Stomach (tissue), 8 donors: ENCODE measurements at regions not wholly inside any gene's neighbourhood (a gene's known extent, or its start where the extent isn't known, plus 50 kb on each side); places are given as distances from the start of the nearest gene placed in this dataset.
"Not testable (repeated sequence)": the region's sequence is repeated elsewhere in the genome, so short reads cannot be mapped to it uniquely, and the experiment has no call there.

ENCODE experiments used
- DNase-seq, 2 donors: peaks; one replicate each; pipeline versions ENCODE4 v3.0.0 to v3.0.0-alpha.2; 2013 to 2019
- H3K27ac ChIP-seq, 5 donors: fragments of 200-600 bp in 4 of 5; sonication (generic) in 4 of 5; one replicate each; pipeline ENCODE4 v1.5.1; 2013 to 2019; ENCODE audit warnings: mild to moderate bottlenecking in 1 of 5, moderate library complexity in 1 of 5
- H3K27me3 ChIP-seq, 3 donors: fragments of 200-600 bp; sonication (generic); one replicate each; pipeline ENCODE4 v1.5.1; 2017 to 2019; ENCODE audit warnings: mixed run types in 1 of 3
- H3K36me3 ChIP-seq, 4 donors: fragments of 200-600 bp; sonication (generic); 1 replicate in 3 of 4; 2 replicates in 1 of 4; pipeline ENCODE4 v1.5.1; 2016 to 2019
- H3K4me1 ChIP-seq, 4 donors: fragments of 200-600 bp; sonication (generic); one replicate each; pipeline ENCODE4 v1.5.1; 2016 to 2019
- H3K4me3 ChIP-seq, 4 donors: fragments of 200-600 bp; sonication (generic) in 3 of 4; one replicate each; pipeline ENCODE4 v1.5.1; 2016 to 2019; ENCODE audit warnings: mild to moderate bottlenecking in 1 of 4
- H3K9me3 ChIP-seq, 4 donors: fragments of 200-600 bp; sonication (generic); one replicate each; pipeline ENCODE4 v1.5.1; 2016 to 2019
- WGBS, 5 donors: extraction: QIAGEN DNeasy Blood & Tissue Kit in 3 of 5; methylation state at CpG; one replicate each; pipeline versions ENCODE4 v1.1.5 to v1.1.7; 2013 to 2018; 5-methylcytosine and 5-hydroxymethylcytosine counted together
- intact Hi-C: fragments of 100-400 bp; cut with DNase I; formaldehyde crosslinking; loops from one replicate; pipeline ENCODE4 v1.15.1; 2023; ENCODE audit warnings: low total_unique reads
- donor health status: healthy with polysubstance abuse.
- donor health status: Bipolar disorder and iron deficiency.
- donor health status: healthy.

DNA sequence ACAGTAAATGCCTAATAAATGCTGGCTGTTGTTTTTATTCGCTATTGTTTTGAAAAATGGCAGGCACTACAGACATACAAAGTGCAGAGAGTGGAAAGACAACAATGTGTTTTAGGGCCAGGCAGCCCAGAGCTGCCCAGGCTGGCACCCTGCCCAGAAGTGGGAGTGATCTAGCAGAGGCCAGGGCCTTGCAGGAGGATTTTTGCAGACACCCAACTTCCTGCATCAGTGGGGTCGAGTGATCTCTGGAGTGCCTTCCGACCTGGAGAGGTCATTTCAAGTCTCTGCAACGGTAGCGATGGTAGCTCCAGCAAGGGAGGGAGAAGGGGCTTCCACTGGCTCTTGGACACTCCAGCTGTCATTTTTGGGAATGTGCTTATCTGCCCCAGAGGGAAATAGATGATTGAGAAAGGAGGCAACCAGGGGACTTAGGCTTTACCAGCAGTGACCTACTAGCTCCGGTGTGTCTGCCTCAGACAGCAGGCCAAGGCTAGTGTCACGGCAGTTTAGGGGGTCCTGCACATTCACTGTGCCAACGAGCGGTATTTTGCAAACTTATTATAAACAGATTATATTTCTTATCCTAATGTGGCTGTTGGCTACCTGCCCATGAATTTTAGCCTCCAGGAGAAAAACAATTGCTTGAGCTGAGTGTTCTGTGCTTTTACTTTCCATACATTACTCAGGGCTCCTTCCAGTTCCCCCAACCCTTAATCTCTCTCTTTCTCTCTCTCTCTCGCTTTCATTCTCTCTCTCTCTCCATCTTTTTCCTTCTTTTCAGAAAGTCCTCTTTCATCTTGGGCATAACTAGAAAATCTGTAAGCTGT, 153.9 kb upstream of the PLGLB2 start:
- H3K4me1 ChIP-seq, H3K36me3 ChIP-seq, H3K4me3 ChIP-seq, intact Hi-C loops, H3K9me3 ChIP-seq, H3K27me3 ChIP-seq: not testable (repeated sequence)
- DNase-seq: peak; percentile 69 to 82
- 0 to 27% (median 15%) methylated on average over 2 to 8 of the region's 10 CpGs; no CpG with 5 or more reads in 1 of the 5 donors for WGBS, 5 donors
- H3K27ac ChIP-seq: peak overlapping the region in 1 of 5 donors; percentile 38

DNA sequence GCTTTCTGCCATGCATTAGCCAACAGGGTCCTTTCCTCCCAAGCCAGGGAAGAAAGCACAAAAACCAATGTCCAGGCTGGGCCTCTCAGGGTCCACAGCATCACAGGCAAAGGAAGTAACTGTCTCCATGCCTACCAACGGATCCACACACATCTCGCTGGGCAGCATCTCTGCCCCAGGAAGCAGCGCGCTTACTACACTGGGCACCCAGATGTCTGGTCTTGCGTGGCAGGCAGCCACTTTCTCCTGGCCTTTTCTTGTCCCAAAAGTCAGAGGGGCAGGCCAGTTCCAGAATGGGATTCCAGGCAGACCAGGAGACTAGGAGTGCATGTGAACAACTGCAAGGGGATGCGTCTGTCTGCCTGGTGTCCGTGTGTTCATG, 153.3 kb upstream of the PLGLB2 start:
- intact Hi-C loops, H3K9me3 ChIP-seq, H3K36me3 ChIP-seq, H3K4me1 ChIP-seq, H3K27me3 ChIP-seq, H3K4me3 ChIP-seq: not testable (repeated sequence)
- peak in 1 of 2 donors; percentile 7 for DNase-seq
- 64 to 82% (median 78%) methylated on average over 3 to 7 of the region's 7 CpGs for WGBS, 5 donors
- H3K27ac ChIP-seq: peak overlapping the region in 2 of 5 donors; percentile 8 to 38

DNA sequence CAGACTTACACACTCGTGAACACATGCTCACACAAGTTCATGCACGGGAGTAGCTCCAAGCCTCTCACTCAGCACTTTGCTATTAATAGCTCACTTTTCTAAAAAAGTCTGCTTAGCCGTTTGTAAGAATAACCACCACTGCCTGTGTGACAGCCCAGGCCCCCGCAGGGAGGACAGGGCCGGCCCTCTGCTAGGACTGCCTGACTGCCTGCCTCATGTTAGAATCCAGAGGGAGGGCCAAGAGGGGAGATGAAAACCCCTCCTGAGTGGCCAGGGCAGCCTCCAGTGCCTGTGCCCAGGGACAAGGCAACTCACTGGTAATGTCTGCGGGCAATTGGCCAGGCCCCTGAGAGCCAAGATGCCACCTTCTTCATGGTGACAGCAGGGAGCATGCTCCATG, 152.9 kb upstream of the PLGLB2 start:
- H3K27ac ChIP-seq, H3K36me3 ChIP-seq, H3K9me3 ChIP-seq, H3K4me3 ChIP-seq, H3K27me3 ChIP-seq, intact Hi-C loops, H3K4me1 ChIP-seq: not testable (repeated sequence)
- DNase-seq: peak in 1 of 2 donors; percentile 44
- 43 to 84% (median 68%) methylated on average over 2 to 6 of the region's 6 CpGs for WGBS, 5 donors

DNA sequence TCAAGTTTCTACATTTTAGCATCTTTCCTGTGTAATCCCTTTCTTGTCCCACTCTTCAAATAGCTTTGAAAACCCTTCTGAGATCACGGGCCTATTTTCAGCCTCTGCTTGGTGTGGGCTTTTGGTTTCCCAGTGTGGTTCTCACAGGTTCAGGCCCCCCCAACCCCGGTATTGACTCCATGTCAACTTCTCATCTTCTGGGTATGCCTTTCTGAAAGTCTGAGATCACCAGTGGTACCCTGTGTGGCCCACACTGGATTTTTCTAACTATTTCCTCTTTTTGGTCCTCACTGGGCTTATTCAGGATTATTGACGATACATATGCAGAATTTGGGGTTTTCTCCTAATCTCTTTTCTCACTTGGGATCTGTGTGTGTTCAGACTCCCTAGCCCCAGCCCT, 146.9 kb upstream of the PLGLB2 start:
- H3K27ac ChIP-seq, intact Hi-C loops, H3K4me3 ChIP-seq, H3K27me3 ChIP-seq, DNase-seq, H3K9me3 ChIP-seq, H3K4me1 ChIP-seq, H3K36me3 ChIP-seq: not testable (repeated sequence)
- WGBS, 5 donors: 67 to 94% (median 88%) methylated on average over 1 to 2 of the region's 3 CpGs

DNA sequence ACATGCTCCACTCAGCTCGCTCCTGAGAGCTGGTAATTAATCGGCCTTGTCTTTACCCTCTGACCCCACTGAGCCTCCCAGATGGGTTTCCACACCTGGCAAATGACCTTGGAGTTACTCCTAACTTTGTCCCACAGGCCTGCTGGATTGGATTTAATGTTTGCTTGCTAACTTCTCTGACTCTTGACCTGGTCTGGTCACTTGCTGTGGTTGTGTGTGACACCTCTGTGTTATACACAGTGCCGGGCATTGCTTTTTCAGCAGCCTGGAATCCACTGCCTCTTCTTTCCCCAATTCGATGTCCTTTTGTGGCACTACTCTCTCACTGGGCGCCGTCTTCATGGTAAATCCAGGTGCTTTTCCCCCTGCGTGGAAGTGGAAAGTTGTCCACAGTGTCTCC, 145.8 kb upstream of the PLGLB2 start:
- intact Hi-C loops, H3K4me1 ChIP-seq, H3K27ac ChIP-seq, H3K4me3 ChIP-seq, DNase-seq, H3K27me3 ChIP-seq, H3K9me3 ChIP-seq, H3K36me3 ChIP-seq: not testable (repeated sequence)
- WGBS, 5 donors: no CpG with 5 or more reads among the region's 7 CpGs

DNA sequence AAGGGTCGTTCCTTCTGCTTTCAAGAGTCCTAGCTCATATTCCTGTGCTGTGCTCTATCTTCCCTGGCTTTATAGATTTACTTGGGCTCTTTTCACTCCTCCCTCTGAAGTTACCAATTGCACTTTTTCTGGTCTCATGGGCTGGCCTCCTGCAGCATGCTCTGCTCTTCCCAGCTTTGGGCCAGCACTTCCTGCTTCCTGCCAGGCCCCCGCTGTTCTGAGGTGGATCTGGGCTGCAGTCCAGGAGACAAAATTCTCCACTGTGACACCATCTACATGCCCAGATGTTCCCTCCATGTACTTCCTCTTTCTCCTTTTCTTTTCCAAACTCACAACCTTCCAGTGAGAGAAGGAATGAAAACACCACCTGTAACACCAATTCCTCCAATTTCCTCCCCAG, 145.2 kb upstream of the PLGLB2 start:
- H3K27ac ChIP-seq, H3K27me3 ChIP-seq, H3K9me3 ChIP-seq, intact Hi-C loops, H3K4me3 ChIP-seq, H3K4me1 ChIP-seq, H3K36me3 ChIP-seq, DNase-seq: not testable (repeated sequence)
- WGBS, 5 donors: no CpG with 5 or more reads among the region's 2 CpGs

DNA sequence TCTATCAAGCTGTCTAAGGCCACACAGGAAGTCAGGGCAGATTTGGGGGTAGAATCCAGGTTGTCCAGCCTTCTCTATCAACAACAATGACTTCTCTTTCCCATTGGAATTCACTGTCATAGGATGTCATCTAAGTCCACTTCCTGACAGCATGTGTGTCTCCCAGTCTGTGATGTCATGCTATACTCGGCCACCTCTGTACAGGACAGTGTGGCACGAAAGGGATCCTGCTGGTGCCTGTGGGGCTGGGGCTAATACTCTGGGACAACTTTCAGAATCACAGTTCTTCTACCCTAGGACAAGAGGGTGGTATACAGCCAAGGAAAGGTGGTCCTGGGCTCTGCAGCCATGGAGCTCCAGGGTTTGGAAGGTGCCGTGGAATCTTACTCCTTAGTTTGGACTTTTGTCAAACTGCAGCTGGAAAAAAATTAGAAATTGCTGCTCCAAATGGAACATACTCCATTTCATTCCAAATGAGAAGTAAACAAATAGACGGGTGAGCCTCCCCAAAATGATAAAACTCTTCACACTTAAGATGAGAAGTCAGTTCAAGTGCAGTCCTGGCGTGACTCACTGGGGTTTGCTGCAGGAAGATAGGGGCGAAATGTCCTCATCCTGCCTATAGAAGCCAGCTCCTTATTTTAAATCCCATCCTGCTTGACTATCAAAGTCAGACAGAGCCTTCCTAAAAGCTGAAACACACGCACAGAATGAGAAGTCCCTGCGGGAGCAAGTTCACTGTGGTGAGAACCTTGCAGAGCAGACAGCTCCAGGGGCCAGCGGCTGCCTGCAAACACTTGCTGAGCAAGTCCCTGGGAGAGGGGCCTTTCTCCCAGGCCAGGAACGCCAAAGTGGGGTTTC, 144.2 kb upstream of the PLGLB2 start:
- WGBS, 5 donors: 13 to 38% (median 26%) methylated on average over 3 to 5 of the region's 10 CpGs; no CpG with 5 or more reads in 1 of the 5 donors
- peak overlapping the region in 2 of 5 donors; percentile 26 to 51 for H3K27ac ChIP-seq
- intact Hi-C loops, H3K36me3 ChIP-seq, H3K4me1 ChIP-seq, H3K9me3 ChIP-seq, H3K27me3 ChIP-seq, H3K4me3 ChIP-seq: not testable (repeated sequence)
- peak in 1 of 2 donors; percentile 10 for DNase-seq

DNA sequence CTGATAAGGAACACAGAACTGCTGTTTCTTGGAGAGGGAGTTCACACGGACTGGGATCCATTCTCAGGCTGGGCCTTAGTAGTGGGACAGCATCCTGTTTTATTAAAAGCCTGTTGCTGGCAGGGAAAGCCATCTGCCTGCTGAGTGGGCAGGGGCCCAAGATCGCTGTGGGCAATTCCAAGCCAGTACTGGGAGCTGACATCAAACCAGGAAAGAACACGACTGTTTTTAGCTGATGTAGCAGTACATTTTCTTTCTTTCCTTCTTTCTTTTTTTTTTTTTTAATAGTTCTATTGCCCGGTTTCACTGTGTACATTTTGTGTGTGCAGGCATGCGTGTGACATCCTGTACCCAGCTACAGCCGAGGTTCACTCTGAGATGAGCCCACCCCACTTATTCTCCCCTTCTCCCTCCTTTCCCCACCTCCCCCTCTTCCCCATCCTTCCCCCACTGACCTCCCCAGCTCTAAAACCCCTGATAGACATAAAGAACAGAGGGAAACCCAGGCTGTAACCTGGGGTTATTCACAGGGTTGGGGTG, 143.5 kb upstream of the PLGLB2 start:
- H3K27me3 ChIP-seq, intact Hi-C loops, H3K4me1 ChIP-seq, H3K9me3 ChIP-seq, H3K4me3 ChIP-seq, H3K36me3 ChIP-seq: not testable (repeated sequence)
- peak; percentile 5 to 44 for DNase-seq
- peak overlapping the region in 2 of 5 donors; percentile 26 to 51 for H3K27ac ChIP-seq
- WGBS, 5 donors: 0 to 11% (median 2%) methylated on average over 1 to 3 of the region's 6 CpGs; no CpG with 5 or more reads in 2 of the 5 donors

DNA sequence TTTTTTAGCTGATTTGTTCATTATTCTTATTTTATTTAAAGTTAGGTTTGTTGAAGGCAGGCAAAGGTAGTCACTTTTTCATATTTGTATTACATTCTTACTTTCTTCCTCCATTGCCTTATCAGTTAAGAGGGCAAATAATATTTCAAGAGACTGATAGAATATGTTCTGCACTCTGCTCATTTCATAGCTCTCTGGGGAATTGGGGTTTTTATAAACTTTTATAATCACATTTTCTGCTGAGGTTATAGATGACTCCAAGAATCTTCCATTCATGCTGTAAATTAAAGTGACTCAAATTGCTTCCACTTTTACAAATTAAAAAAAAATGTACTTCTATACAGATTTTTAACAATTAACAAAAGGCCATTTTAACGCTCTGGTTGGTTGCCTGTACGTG, 142.9 kb upstream of the PLGLB2 start:
- H3K36me3 ChIP-seq, H3K27ac ChIP-seq, H3K9me3 ChIP-seq, H3K4me3 ChIP-seq, H3K4me1 ChIP-seq, intact Hi-C loops, H3K27me3 ChIP-seq, DNase-seq: not testable (repeated sequence)
- WGBS, 5 donors: no CpG with 5 or more reads among the region's 2 CpGs

DNA sequence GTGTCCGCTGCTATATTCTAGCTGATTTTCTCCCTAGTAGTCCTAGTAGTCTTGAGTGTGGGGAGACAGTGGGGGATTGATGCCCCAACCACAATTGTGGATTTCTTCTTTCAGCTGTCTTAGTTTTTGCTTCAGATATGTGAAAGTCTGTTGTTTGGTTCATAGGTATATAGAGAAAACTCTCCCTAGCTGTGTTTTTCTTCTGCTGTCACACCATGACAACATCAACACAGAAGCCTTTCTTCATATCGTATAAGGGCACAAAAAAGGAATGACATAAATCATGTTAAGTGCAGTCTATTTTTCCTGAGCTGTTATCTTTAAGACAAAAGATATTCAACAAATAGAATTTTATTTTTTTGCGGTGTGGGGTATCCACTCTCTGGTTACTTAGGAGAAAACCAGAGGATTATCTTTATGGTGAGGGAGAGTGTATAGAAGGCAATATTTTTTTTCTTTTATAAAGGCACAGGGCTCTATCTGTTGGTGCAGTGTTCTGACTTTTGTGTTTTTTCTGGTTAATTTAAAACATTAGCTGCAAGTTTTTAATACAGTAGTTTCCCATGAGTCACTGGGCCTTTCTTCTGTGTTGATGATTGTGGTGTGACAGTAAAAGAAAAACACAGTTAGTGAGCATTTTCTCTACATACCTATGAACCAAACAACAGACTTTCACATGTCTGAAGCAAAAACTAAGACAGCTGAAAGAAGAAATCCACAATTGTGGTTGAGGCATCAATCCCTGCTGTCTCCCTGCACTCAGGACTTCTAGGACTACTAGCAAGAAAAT, 139.3 kb upstream of the PLGLB2 start:
- H3K9me3 ChIP-seq, intact Hi-C loops, DNase-seq, H3K4me1 ChIP-seq, H3K27ac ChIP-seq, H3K4me3 ChIP-seq, H3K36me3 ChIP-seq, H3K27me3 ChIP-seq: not testable (repeated sequence)
- 0 to 67% (median 33%) methylated on average over 1 of the region's 3 CpGs for WGBS, 5 donors

DNA sequence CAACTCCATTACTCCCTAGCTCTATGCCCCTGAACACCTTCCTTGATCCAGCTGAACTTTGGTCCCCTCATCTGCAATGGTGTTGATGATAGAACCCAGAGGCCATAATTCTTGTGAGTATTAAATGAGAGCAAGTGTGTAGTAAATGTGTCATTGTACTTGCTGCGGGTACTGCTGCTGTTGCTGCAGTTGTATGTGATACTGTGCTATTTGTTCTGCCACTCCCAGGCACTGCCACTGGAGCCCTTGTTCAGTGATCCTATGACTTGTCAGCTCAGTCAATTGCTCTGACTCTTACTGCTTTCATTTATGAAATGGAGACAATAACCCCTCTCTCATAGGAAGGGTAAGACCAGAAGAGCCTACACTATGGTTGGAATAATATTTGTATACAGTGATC, 136.9 kb upstream of the PLGLB2 start:
- H3K27ac ChIP-seq, H3K4me1 ChIP-seq, H3K27me3 ChIP-seq, intact Hi-C loops, H3K9me3 ChIP-seq, H3K4me3 ChIP-seq, H3K36me3 ChIP-seq, DNase-seq: not testable (repeated sequence)
- WGBS, 5 donors: 80% methylated on average over 1 of the region's 1 CpG; no CpG with 5 or more reads in 4 of the 5 donors
